K562 (cell line): ENCODE measurements at regions not wholly inside any gene's neighbourhood (a gene's known extent, or its start where the extent isn't known, plus 50 kb on each side); places are given as distances from the start of the nearest gene placed in this dataset.

ENCODE experiments used
- ATAC-seq: fragments of 200-7000 bp; cut with Tn5 transposase; 3 replicates; pipeline ENCODE4 v1.9.1; 2020; ENCODE audit warnings: moderate library complexity
- BruUV-seq: library from RNA; stranded (reverse); fragments of 400-500 nt; replicated peaks from 2 replicates; lab custom pipeline; 2021; lab: Mats Ljungman, UMichigan
- CTCF ChIA-PET: fragments of 300-600 bp; formaldehyde crosslinking; extraction: SDS; loops from one replicate; lab custom pipeline; 2021; ENCODE audit warnings: low intra/inter-chr PET ratio; lab: Yijun Ruan, JAX
- POLR2A ChIA-PET: fragments of 300-600, 350-650 bp; sonication (Branson Sonifier 250); formaldehyde crosslinking; extraction: SDS; loops from one replicate; lab custom pipeline; 2021; ENCODE audit warnings: antibody characterized with exemption, inconsistent platforms; lab: Yijun Ruan, JAX
- DNase-seq, 4 experiments: peaks; one replicate each; pipeline versions ENCODE4 v3.0.0 to v3.0.0-alpha.2; 2011 to 2018; ENCODE audit warnings: low spot score in 3 of 4, mixed read lengths in 3 of 4; ENCODE audit errors: extremely low read depth in 1 of 4
- FAIRE-seq: peaks from 2 replicates; lab custom pipeline; 2011; peaks lifted over from hg19 to GRCh38; lab: Jason Lieb, UNC
- H2AFZ ChIP-seq: 2 replicates; pipeline ENCODE4 v1.6.0; 2011; ENCODE audit warnings: low read depth, low read length, control low read depth, inconsistent platforms
- H3K27ac ChIP-seq: fragments of 200-600 bp; 3 replicates; pipeline ENCODE4 v1.8.0; 2011; ENCODE audit warnings: low read depth, mild to moderate bottlenecking, control low read depth, inconsistent platforms, low read length, moderate library complexity, mixed read lengths; ENCODE audit errors: extremely low read depth
- H3K27me3 ChIP-seq, 2 experiments: fragments of 300-600 bp in 1 of 2; 2 replicates in 1 of 2; 3 replicates in 1 of 2; pipeline versions ENCODE4 v1.6.0 to v1.8.0; 2011; ENCODE audit warnings: inconsistent platforms in 2 of 2, low read length in 2 of 2, mild to moderate bottlenecking in 1 of 2, mixed read lengths in 1 of 2, moderate library complexity in 1 of 2; ENCODE audit not compliant: control insufficient read depth in 2 of 2, insufficient read depth in 2 of 2
- H3K36me3 ChIP-seq: fragments of 300-600 bp; 3 replicates; pipeline ENCODE4 v1.8.0; 2011; ENCODE audit warnings: mild to moderate bottlenecking, low read length, inconsistent platforms; ENCODE audit not compliant: control insufficient read depth, insufficient read depth
- H3K4me1 ChIP-seq, 2 experiments: fragments of 200-600 bp in 1 of 2; replicated peaks in 1 of 2; 2 replicates in 1 of 2; 3 replicates in 1 of 2; pipeline versions ENCODE4 v1.5.1 to v1.8.0; 2011; ENCODE audit warnings: inconsistent platforms in 2 of 2, low read length in 2 of 2, mild to moderate bottlenecking in 1 of 2, mixed read lengths in 1 of 2, moderate library complexity in 1 of 2; ENCODE audit not compliant: control insufficient read depth in 2 of 2, insufficient read depth in 2 of 2
- H3K4me2 ChIP-seq: 2 replicates; pipeline ENCODE4 v1.6.1; 2011; ENCODE audit warnings: low read length, control low read depth, inconsistent platforms, mixed read lengths; ENCODE audit not compliant: insufficient read depth
- H3K4me3 ChIP-seq: fragments of 200-600 bp; sonication (generic), shearing (Covaris generic); 2 replicates; pipeline ENCODE4 v1.5.1; 2016; ENCODE audit warnings: control low read depth, inconsistent platforms
- H3K79me2 ChIP-seq: fragments of 200-600 bp; 3 replicates; pipeline ENCODE4 v1.8.0; 2011; ENCODE audit warnings: low read length, inconsistent platforms; ENCODE audit not compliant: control insufficient read depth, insufficient read depth
- H3K9ac ChIP-seq, 2 experiments: 2 replicates each; pipeline versions ENCODE4 v1.6.0 to v1.6.1; 2011; ENCODE audit warnings: low read depth in 2 of 2, low read length in 2 of 2, control low read depth in 1 of 2, inconsistent platforms in 1 of 2, mild to moderate bottlenecking in 1 of 2, mixed read lengths in 1 of 2; ENCODE audit not compliant: insufficient read depth in 1 of 2
- H3K9me1 ChIP-seq: one replicate; pipeline ENCODE4 v1.6.0; 2011; ENCODE audit warnings: inconsistent platforms, mild to moderate bottlenecking, low read length, moderate library complexity; ENCODE audit not compliant: control insufficient read depth, insufficient read depth
- H3K9me3 ChIP-seq: replicated peaks from 2 replicates; pipeline ENCODE4 v1.5.1; 2011; ENCODE audit warnings: low read depth, low read length, inconsistent platforms; ENCODE audit not compliant: control insufficient read depth, insufficient read depth
- H4K20me1 ChIP-seq: replicated peaks from 2 replicates; pipeline ENCODE4 v1.6.1; 2011; ENCODE audit warnings: low read length, inconsistent platforms, mixed read lengths; ENCODE audit not compliant: control insufficient read depth, insufficient read depth
- EHMT2 ChIP-seq: fragments of 450-650 bp; IDR thresholded peaks from 2 replicates; pipeline ENCODE4 v1.6.1; 2018; ENCODE audit warnings: antibody characterized with exemption
- NRF1 ChIP-seq, 2 experiments: fragments of 450-650 bp; IDR thresholded peaks in 1 of 2; conservative IDR thresholded peaks in 1 of 2; 2 replicates each; pipeline ENCODE4 v1.6.1; 2014; ENCODE audit warnings: mild to moderate bottlenecking in 2 of 2
- RAD51 ChIP-seq: fragments of 450-650 bp; IDR thresholded peaks from 2 replicates; pipeline ENCODE4 v1.7.1; 2016; ENCODE audit warnings: low read depth, mild to moderate bottlenecking, borderline replicate concordance
- RFX5 ChIP-seq: IDR thresholded peaks from 2 replicates; pipeline ENCODE4 v1.6.1; 2011; ENCODE audit warnings: low read depth, mild to moderate bottlenecking, improper control_type of control experiment, low read length
- SP1 ChIP-seq: sonication (generic); formaldehyde crosslinking; IDR thresholded peaks from 2 replicates; pipeline ENCODE4 v1.8.1; 2022; ENCODE audit warnings: mild to moderate bottlenecking, missing genetic modification reagents
- STAG1 ChIP-seq: sonication (generic); formaldehyde crosslinking; IDR thresholded peaks from 2 replicates; pipeline ENCODE4 v1.5.0; 2020; ENCODE audit warnings: missing genetic modification reagents, borderline replicate concordance
- ZNF217 ChIP-seq: sonication (generic); formaldehyde crosslinking; IDR thresholded peaks from 2 replicates; pipeline ENCODE4 v1.8.0; 2022; ENCODE audit warnings: mild to moderate bottlenecking, missing genetic modification reagents
- ZNF311 ChIP-seq: fragments of 250-450 bp; sonication (Bioruptor Pico); IDR thresholded peaks from 2 replicates; pipeline ENCODE4 v1.4.0; 2020; ENCODE audit warnings: mild to moderate bottlenecking, moderate library complexity
- ZNF699 ChIP-seq: fragments of 250-450 bp; sonication (Bioruptor Pico); IDR thresholded peaks from 2 replicates; pipeline ENCODE4 v1.8.0; 2021; ENCODE audit warnings: mild to moderate bottlenecking, moderate library complexity; ENCODE audit not compliant: insufficient replicate concordance
- WGBS: fragments of 100-300 bp; shearing (Covaris generic); methylation state at CpG from one replicate; pipeline ENCODE4 v1.1.6; 2016; ENCODE audit warnings: low coverage, mixed read lengths; ENCODE audit not compliant: insufficient coverage; ENCODE audit errors: missing lambda C conversion rate; 5-methylcytosine and 5-hydroxymethylcytosine counted together
- in situ Hi-C: fragments of 300-500 bp; cut with MboI; formaldehyde crosslinking; loops from 4 replicates; pipeline ENCODE4 v1.15.0; 2018; ENCODE audit warnings: inconsistent platforms, mixed read lengths
- intact Hi-C: fragments of 100-400 bp; cut with micrococcal nuclease; formaldehyde crosslinking; loops from 2 replicates; pipeline ENCODE4 v1.14.2; 2022
- TF ChIP-seq, protein P1 (sequence below): sonication (generic); formaldehyde crosslinking; IDR thresholded peaks from 2 replicates; pipeline ENCODE4 v1.8.1; 2023; ENCODE audit warnings: mild to moderate bottlenecking, missing genetic modification reagents
- TF ChIP-seq, protein P2 (sequence below): sonication (generic); formaldehyde crosslinking; IDR thresholded peaks from 2 replicates; pipeline ENCODE4 v1.9.0; 2022; ENCODE audit warnings: mild to moderate bottlenecking, missing genetic modification reagents
- TF ChIP-seq, protein P3 (sequence below): fragments of 450-650 bp; IDR thresholded peaks from 2 replicates; pipeline ENCODE4 v1.6.1; 2016; ENCODE audit warnings: missing biosample characterization, missing genetic modification characterization
- TF ChIP-seq, protein P4 (sequence below): sonication (generic); formaldehyde crosslinking; IDR thresholded peaks from 2 replicates; pipeline ENCODE4 v1.8.0; 2022; ENCODE audit warnings: mild to moderate bottlenecking, missing genetic modification reagents

DNA sequence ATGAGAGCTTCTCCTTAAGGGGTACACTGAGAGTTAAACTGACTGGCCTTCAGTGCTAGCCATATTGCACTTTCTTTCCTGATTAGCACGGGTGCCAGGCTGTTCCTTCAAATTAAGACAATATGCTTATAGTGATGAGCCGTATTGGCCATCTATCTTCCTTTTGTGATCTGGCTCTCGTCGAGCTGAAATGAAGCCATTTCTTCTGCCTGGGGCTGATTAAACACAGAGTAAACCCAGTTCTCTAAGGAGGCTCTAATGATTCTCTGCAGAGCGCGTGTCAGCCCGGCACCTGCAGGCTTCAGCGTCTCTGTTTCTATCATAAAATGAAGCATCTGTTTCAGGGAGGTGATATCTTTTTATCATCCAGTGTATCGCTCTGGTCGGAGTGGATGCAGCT is 107.5 kb upstream of the NR2F2 start (continued):
- TF ChIP-seq, protein P1, sequence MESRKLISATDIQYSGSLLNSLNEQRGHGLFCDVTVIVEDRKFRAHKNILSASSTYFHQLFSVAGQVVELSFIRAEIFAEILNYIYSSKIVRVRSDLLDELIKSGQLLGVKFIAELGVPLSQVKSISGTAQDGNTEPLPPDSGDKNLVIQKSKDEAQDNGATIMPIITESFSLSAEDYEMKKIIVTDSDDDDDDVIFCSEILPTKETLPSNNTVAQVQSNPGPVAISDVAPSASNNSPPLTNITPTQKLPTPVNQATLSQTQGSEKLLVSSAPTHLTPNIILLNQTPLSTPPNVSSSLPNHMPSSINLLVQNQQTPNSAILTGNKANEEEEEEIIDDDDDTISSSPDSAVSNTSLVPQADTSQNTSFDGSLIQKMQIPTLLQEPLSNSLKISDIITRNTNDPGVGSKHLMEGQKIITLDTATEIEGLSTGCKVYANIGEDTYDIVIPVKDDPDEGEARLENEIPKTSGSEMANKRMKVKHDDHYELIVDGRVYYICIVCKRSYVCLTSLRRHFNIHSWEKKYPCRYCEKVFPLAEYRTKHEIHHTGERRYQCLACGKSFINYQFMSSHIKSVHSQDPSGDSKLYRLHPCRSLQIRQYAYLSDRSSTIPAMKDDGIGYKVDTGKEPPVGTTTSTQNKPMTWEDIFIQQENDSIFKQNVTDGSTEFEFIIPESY (CRISPR knock-in tag) = no peak
- TF ChIP-seq RFX5 (no peak), ZNF699 (CRISPR knock-in tag) (no peak), SP1 (CRISPR knock-in tag) (no peak), ZNF311 (no peak), EHMT2 (no peak)
- TF ChIP-seq, all 486 proteins: peak for 0

DNA sequence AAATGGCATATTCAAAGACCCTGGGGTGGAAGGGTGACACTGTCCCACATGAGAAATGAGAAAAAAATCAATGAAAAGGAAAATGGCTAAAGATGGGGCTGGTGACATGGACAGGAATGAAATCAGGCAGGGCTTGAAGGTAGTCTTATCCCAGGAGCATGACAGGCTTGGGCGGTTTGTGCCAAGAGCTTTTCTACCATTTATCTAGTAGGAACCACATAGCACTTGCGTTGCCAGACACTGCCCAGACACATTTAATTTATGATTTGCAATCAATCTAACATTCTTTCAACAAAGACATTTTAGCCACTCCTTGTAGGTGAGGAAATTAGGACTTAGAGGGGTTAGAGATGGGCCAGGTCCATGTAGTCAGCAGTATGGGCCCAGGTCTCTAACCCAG is 106.6 kb upstream of the NR2F2 start:
- in situ Hi-C loops (no loop called here), intact Hi-C loops (no loop called here)
- H3K79me2 ChIP-seq = no peaks in the 10 kb centered on the region
- H3K36me3 ChIP-seq = no peaks in the 10 kb centered on the region
- H3K9me1 ChIP-seq = no peaks in the 10 kb centered on the region
- H3K9ac ChIP-seq = no peak overlapping the region
- no peak overlapping the region for H3K27ac ChIP-seq
- no TSS peak for BruUV-seq
- DNase-seq (no peak), FAIRE-seq (no peak), ATAC-seq (no peak)
- CTCF ChIA-PET = no interaction called here
- POLR2A ChIA-PET = interaction anchor here (1.1 to 1.5 kb wide), 2 partner anchors 9 to 10 kb away, joined by 3 read pairs; no protein-coding TSS in a partner anchor
- H3K9me3 ChIP-seq = no peaks in the 10 kb centered on the region
- H3K27me3 ChIP-seq = no peaks in the 10 kb centered on the region
- no peaks in the 10 kb centered on the region; a peak in 1 of 5 replicates for H3K4me1 ChIP-seq
- H3K4me2 ChIP-seq = no peak overlapping the region
- H4K20me1 ChIP-seq = no peaks in the 10 kb centered on the region
- no peak overlapping the region for H2AFZ ChIP-seq
- H3K4me3 ChIP-seq = no peak overlapping the region
- 39% methylated on average over 2 of the region's 2 CpGs for WGBS
- TF ChIP-seq ZNF217 (CRISPR knock-in tag) (no peak), STAG1 (CRISPR knock-in tag) (no peak), RAD51 (no peak), NRF1 (conservative IDR thresholded peaks at IDR 0.05 in 1 of 2, IDR thresholded peaks at IDR 0.05 in 1 of 2) (no peak)
- TF ChIP-seq, protein P2, sequence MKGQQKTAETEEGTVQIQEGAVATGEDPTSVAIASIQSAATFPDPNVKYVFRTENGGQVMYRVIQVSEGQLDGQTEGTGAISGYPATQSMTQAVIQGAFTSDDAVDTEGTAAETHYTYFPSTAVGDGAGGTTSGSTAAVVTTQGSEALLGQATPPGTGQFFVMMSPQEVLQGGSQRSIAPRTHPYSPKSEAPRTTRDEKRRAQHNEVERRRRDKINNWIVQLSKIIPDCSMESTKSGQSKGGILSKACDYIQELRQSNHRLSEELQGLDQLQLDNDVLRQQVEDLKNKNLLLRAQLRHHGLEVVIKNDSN = no peak
- TF ChIP-seq, protein P3, sequence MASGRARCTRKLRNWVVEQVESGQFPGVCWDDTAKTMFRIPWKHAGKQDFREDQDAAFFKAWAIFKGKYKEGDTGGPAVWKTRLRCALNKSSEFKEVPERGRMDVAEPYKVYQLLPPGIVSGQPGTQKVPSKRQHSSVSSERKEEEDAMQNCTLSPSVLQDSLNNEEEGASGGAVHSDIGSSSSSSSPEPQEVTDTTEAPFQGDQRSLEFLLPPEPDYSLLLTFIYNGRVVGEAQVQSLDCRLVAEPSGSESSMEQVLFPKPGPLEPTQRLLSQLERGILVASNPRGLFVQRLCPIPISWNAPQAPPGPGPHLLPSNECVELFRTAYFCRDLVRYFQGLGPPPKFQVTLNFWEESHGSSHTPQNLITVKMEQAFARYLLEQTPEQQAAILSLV (tag) = no peak
- TF ChIP-seq, protein P4, sequence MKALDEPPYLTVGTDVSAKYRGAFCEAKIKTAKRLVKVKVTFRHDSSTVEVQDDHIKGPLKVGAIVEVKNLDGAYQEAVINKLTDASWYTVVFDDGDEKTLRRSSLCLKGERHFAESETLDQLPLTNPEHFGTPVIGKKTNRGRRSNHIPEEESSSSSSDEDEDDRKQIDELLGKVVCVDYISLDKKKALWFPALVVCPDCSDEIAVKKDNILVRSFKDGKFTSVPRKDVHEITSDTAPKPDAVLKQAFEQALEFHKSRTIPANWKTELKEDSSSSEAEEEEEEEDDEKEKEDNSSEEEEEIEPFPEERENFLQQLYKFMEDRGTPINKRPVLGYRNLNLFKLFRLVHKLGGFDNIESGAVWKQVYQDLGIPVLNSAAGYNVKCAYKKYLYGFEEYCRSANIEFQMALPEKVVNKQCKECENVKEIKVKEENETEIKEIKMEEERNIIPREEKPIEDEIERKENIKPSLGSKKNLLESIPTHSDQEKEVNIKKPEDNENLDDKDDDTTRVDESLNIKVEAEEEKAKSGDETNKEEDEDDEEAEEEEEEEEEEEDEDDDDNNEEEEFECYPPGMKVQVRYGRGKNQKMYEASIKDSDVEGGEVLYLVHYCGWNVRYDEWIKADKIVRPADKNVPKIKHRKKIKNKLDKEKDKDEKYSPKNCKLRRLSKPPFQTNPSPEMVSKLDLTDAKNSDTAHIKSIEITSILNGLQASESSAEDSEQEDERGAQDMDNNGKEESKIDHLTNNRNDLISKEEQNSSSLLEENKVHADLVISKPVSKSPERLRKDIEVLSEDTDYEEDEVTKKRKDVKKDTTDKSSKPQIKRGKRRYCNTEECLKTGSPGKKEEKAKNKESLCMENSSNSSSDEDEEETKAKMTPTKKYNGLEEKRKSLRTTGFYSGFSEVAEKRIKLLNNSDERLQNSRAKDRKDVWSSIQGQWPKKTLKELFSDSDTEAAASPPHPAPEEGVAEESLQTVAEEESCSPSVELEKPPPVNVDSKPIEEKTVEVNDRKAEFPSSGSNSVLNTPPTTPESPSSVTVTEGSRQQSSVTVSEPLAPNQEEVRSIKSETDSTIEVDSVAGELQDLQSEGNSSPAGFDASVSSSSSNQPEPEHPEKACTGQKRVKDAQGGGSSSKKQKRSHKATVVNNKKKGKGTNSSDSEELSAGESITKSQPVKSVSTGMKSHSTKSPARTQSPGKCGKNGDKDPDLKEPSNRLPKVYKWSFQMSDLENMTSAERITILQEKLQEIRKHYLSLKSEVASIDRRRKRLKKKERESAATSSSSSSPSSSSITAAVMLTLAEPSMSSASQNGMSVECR = no peak
